HAP-1 (cell line): ENCODE measurements at regions not wholly inside any gene's neighbourhood (a gene's known extent, or its start where the extent isn't known, plus 50 kb on each side); places are given as distances from the start of the nearest gene placed in this dataset.
A peak's percentile ranks its signal among the peaks of the same experiment; 100 is the strongest.

Source experiments
- DNase-seq, 2 experiments: peaks; one replicate each; pipeline ENCODE4 v3.0.0-alpha.2; 2016 to 2020; ENCODE audit warnings: low spot score in 2 of 2
- H3K27me3 ChIP-seq: fragments of 250-450 bp; sonication (Bioruptor Pico); 2 replicates; pipeline ENCODE4 v1.5.1; 2020; ENCODE audit warnings: low read depth, mild to moderate bottlenecking, moderate library complexity
- H3K36me3 ChIP-seq: fragments of 250-450 bp; sonication (Bioruptor Pico); replicated peaks from 2 replicates; pipeline ENCODE4 v1.5.1; 2020; ENCODE audit warnings: mild to moderate bottlenecking
- H3K4me1 ChIP-seq: fragments of 250-450 bp; sonication (Bioruptor Pico); 2 replicates; pipeline ENCODE4 v1.5.1; 2020; ENCODE audit warnings: mild to moderate bottlenecking
- H3K4me3 ChIP-seq: fragments of 250-450 bp; sonication (Bioruptor Pico); 2 replicates; pipeline ENCODE4 v1.5.1; 2020; ENCODE audit warnings: mild to moderate bottlenecking, moderate library complexity
- H3K9me3 ChIP-seq: fragments of 250-450 bp; sonication (Bioruptor Pico); 2 replicates; pipeline ENCODE4 v1.5.1; 2020; ENCODE audit warnings: mild to moderate bottlenecking, moderate library complexity
- in situ Hi-C: fragments of 300-500 bp; cut with MboI; formaldehyde crosslinking; loops from 3 replicates; pipeline ENCODE4 v1.14.3; 2020; ENCODE audit warnings: low sequenced_read_pairs, inconsistent platforms, mixed read lengths

DNA sequence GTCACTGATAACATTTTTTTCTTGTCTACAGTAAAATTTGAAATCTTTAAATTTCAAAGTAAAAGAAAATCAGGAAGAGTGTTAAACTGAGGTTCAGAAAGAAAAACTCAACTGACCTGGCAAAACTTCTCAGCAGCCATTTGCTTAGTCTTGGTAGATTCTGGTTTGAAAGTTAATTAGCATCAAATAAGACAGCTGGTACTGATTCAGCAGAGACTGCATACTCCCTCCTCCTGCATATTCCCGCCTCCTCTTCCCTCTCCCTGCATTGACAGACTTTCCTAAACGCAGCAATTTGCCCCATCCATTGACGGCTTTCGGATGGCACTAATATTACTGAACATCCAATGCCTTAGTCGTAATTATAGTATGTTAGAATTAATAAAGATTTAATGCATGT is 520.8 kb downstream of the FLRT2 start:
- H3K27me3 ChIP-seq = no peaks in the 10 kb centered on the region
- in situ Hi-C loops = no loop called here
- H3K4me3 ChIP-seq = no peak overlapping the region
- no peaks in the 10 kb centered on the region for H3K36me3 ChIP-seq
- no peaks in the 10 kb centered on the region for H3K4me1 ChIP-seq
- DNase-seq = no peak
- H3K9me3 ChIP-seq = no peaks in the 10 kb centered on the region; the same call in 1 of the 2 replicates

DNA sequence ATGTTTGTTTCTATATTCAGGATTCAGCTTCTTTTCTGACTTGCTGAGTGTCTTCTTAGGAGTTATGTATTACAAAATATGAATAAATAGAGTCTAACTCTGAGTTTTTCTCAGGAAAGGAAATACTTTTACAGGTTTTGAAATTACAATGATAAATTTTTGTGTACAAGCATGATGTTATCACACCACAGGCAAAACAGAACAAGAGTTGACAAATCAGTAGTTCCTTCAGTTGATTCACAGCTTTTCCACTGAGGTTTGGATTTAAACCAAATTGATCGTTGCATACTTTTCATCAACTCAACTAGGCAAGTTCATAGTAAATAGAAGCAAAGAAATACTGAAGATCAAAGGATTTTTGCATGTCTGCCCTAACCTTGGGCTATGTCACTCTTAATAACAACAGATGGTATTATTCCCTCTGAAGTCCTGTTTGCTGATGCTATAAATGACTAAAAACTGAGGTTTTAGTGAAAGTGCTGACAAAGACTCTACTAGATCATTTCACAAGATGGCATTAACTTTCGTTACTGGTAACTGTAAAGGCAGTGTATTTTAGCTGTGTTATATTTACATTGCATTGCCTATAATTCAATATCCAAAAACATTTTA is 520.2 kb downstream of the FLRT2 start:
- Histone ChIP-seq H3K4me1 (no peaks in the 10 kb centered on the region), H3K4me3 (no peak overlapping the region), H3K9me3 (no peaks in the 10 kb centered on the region; the same call in 1 of the 2 replicates), H3K27me3 (no peaks in the 10 kb centered on the region), H3K36me3 (no peaks in the 10 kb centered on the region)
- in situ Hi-C loops = no loop called here
- DNase-seq = no peak

DNA sequence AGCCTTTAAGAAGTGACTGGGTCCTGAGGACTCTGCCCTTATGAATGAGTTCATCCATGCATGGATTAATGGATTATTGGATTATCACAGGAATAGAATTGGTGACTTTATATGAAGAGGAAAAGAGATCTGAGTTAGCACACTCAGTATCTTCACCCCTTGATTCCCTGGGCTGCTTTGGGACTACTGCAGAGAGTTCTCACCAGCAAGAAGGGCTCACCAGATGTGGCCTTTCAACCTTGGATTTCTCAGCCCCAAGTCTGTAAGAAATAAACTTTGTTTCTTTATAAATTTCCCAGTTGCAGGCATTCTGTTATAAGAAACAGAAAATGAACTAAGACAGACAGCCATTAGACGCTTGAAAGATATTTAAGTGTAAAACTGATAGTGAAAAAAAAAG is 509.2 kb downstream of the FLRT2 start:
- H3K9me3 ChIP-seq = no peaks in the 10 kb centered on the region
- H3K4me1 ChIP-seq = no peaks in the 10 kb centered on the region
- no peak overlapping the region for H3K4me3 ChIP-seq
- H3K36me3 ChIP-seq = no peaks in the 10 kb centered on the region
- H3K27me3 ChIP-seq = no peaks in the 10 kb centered on the region
- DNase-seq = no peak
- in situ Hi-C loops = no loop called here

DNA sequence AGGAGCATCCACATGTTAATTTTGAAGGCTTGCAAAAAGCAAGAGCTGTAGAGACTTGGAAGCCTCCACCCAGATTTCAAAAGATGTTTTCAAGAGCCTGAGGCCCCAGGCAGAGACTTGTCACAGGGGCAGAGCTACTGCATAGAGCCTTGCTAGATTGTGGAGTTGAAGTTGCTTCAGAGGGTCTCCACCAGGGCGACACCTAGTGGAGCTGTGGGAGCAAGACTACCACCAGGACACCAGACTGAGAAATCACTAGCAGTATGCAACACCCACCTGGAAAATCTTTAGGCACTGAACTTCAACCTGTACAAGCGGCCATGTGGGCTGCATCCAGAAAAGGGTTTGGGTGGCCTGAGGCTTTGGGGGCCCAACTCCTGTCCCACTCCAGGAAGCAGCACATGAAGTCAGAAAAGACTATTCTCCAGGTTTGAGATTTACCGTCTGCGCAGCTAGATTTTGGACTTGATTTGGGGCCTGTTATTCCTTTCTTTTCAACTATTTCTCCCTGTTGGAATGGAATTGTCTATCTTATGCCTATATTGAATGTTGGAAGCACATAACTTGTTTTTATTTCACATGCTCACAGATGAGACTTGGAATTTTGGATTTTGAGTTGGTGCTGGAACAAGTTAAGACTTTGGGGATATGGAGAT is 508.6 kb downstream of the FLRT2 start:
- in situ Hi-C loops = no loop called here
- H3K27me3 ChIP-seq = no peaks in the 10 kb centered on the region
- H3K4me1 ChIP-seq = no peaks in the 10 kb centered on the region
- DNase-seq = peak; percentile 61 to 70
- no peaks in the 10 kb centered on the region for H3K36me3 ChIP-seq
- no peak overlapping the region for H3K4me3 ChIP-seq
- no peaks in the 10 kb centered on the region for H3K9me3 ChIP-seq

DNA sequence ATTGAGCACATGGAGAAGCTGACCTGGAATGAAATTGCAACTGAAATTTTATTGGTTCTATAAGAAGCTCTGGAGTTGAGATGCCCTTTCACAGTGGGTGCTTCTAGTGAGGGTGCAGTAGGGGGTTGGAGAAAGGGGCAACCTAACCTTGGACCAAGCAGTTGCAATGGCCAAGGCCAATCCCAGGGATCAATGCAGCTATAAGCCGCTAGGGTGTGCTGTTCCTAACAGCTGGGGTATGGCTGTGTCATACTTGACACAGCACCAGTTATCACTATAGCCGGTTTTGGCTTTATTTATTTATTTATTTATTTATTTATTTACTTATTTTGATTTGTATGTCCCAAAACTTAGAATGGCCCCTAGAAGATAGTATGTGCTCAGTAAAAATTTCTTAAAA is 505.9 kb downstream of the FLRT2 start:
- H3K4me1 ChIP-seq = no peaks in the 10 kb centered on the region
- in situ Hi-C loops = no loop called here
- no peaks in the 10 kb centered on the region for H3K36me3 ChIP-seq
- DNase-seq = peak; percentile 24 to 52
- H3K27me3 ChIP-seq = no peaks in the 10 kb centered on the region
- no peaks in the 10 kb centered on the region for H3K9me3 ChIP-seq
- no peak overlapping the region for H3K4me3 ChIP-seq

DNA sequence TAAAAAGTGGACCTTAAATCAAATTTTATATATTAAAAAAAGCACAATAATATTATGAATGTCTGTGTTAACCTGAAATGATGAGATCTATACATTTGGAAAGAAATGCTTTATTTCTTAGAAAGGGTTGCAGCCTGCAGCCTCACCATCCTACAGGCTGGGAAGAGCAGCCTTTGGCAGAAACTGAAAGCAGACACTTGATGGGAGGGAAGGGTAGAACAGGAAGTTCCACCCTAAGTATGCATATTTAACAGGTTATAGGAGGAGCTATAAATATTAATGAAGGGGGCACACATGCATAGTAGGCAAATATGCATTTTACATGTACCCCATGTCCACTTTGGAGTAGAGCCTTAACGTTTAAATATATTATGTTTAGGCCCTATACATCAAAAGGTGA is 498.0 kb downstream of the FLRT2 start:
- DNase-seq = no peak
- in situ Hi-C loops = no loop called here

DNA sequence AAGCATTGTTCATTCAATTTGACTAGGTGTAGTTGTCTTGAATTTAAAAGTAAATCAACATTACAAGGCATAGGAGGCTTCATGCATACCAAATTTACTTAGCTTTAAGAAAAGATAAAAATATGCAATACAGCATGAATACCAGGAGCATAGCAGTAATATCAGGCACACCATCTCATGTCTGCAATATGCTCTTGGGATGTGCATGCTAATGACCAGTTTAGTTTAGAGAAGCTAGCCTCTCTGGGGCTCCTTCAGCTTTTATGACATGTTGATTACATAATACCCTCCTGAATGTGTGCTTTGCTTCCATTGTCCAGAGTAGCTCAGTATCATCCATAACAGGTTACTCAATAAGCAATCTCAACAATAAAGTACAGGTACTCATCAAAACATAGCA is 497.2 kb downstream of the FLRT2 start:
- no peaks in the 10 kb centered on the region for H3K36me3 ChIP-seq
- no peak overlapping the region for H3K4me3 ChIP-seq
- no peaks in the 10 kb centered on the region for H3K9me3 ChIP-seq
- DNase-seq = no peak
- H3K27me3 ChIP-seq = no peaks in the 10 kb centered on the region
- H3K4me1 ChIP-seq = no peaks in the 10 kb centered on the region
- in situ Hi-C loops = no loop called here

More for the DNA sequence above, 498.0 kb downstream of the FLRT2 start:
- no peak overlapping the region for H3K4me3 ChIP-seq
- H3K36me3 ChIP-seq = no peaks in the 10 kb centered on the region
- H3K4me1 ChIP-seq = no peaks in the 10 kb centered on the region
- H3K27me3 ChIP-seq = no peaks in the 10 kb centered on the region
- H3K9me3 ChIP-seq = no peaks in the 10 kb centered on the region

DNA sequence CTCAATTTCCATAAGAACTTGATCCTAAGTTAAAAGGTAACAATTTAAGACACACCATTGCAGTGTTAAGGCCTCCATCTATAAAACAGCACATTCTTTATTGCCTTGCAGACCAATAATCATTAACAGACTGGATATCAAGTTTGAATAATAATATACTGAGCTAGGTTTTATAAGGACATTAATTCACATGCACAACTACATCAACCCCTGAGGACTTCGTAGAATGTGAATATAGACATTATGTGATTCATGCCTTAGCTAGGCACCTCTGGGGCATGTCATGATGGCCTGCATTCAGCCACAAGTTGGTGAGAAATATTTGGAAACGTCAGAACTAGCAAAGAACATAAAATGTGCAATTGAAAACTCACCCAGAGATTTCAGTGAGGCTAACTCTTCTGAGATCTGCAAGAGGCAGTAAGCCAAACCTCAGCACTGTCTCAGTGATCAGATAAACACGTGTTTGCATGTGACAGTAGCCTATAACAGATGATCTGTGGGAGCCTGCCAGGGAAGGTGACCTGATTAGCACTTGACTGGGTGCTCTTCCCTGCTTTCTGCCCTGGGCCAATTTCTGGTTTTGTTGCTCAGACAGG is 492.2 kb downstream of the FLRT2 start:
- H3K27me3 ChIP-seq = no peaks in the 10 kb centered on the region
- no peaks in the 10 kb centered on the region for H3K9me3 ChIP-seq
- in situ Hi-C loops = no loop called here
- no peak overlapping the region for H3K4me3 ChIP-seq
- H3K36me3 ChIP-seq = no peaks in the 10 kb centered on the region
- no peak for DNase-seq
- H3K4me1 ChIP-seq = no peaks in the 10 kb centered on the region

DNA sequence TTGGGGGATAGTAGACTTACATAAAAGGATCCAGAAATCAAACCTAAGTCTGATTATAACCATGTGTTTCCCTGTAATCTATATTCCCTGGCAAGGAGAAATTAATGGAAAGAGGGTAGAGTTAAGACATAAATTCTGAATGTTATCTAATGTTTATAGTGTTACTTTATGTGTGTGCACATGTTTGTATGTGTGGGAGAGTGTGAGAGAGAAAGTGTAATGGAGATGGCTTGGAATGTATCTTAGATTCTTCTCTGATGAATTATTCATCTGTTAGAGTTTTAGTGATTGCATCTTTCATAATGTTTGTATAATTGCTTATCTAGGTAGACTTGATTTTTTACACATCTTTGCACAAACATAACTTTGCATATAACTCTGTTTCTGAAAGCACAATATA is 490.9 kb downstream of the FLRT2 start:
- Histone ChIP-seq H3K9me3 (no peaks in the 10 kb centered on the region), H3K36me3 (no peaks in the 10 kb centered on the region), H3K27me3 (no peaks in the 10 kb centered on the region), H3K4me1 (no peaks in the 10 kb centered on the region), H3K4me3 (no peak overlapping the region)
- no peak for DNase-seq
- in situ Hi-C loops = no loop called here

DNA sequence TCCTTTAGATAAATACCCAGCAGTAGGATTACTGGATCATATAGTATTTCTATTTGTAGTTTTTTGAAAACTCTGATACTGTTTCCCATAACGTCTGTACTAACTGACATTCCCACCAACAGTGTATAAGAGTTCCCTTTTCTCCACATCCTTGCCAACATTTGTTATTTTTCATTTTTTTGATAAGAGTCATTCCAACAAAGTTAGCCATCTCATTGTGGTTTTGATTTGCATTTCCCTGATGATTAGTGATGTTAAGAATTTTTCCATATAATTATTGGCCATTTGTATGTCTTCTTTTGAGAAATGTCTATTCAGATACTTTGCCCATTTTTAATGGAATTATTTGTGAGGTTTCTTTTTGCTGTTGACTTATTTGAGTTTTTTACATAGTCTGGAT is 486.0 kb downstream of the FLRT2 start:
- Histone ChIP-seq H3K36me3 (no peaks in the 10 kb centered on the region), H3K27me3 (no peaks in the 10 kb centered on the region), H3K4me3 (no peak overlapping the region), H3K4me1 (peaks cover 7% of the 10 kb centered on the region), H3K9me3 (no peaks in the 10 kb centered on the region)
- no peak for DNase-seq
- in situ Hi-C loops = no loop called here

DNA sequence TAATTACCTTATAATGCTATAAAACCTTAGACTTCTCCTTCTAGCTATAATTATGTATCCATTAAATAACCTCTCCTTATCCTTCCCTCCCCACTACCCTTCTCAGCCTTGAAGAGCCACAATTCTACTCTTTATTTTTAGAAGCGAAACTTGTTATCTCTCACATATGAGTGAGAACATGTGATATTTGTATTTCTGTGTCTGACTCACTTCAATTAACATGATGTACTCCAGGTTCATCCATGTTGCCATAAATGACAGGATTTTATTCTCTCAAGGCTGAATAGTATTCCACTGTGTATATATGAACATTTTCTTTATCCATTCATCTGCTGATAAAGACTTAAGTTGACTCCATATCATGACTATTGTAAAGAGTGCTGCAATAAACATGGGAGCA is 485.6 kb downstream of the FLRT2 start:
- H3K36me3 ChIP-seq = no peaks in the 10 kb centered on the region
- peaks cover 7% of the 10 kb centered on the region for H3K4me1 ChIP-seq
- H3K27me3 ChIP-seq = no peaks in the 10 kb centered on the region
- in situ Hi-C loops = no loop called here
- no peak overlapping the region for H3K4me3 ChIP-seq
- H3K9me3 ChIP-seq = no peaks in the 10 kb centered on the region
- no peak for DNase-seq

DNA sequence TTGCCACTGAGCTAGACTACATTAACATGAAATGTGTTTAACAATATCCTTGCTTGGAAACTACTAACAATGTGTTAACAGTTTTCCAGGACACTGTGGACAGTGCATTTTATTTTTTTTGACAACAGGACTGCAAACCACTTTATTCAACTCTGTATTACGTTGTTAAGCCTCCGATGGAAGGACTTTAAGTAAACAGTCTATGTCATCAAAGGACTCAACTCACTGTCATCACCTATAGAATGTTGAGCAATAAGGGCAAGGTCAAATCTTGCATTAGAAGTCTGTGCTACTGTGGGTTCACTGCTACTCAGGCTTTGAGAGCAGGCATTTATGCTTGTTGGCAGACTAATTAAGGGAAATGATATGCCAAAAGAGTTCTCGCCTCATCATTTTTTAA is 483.7 kb downstream of the FLRT2 start:
- in situ Hi-C loops = no loop called here
- DNase-seq = peak in 1 of 2 experiments; percentile 24
- no peaks in the 10 kb centered on the region for H3K9me3 ChIP-seq

DNA sequence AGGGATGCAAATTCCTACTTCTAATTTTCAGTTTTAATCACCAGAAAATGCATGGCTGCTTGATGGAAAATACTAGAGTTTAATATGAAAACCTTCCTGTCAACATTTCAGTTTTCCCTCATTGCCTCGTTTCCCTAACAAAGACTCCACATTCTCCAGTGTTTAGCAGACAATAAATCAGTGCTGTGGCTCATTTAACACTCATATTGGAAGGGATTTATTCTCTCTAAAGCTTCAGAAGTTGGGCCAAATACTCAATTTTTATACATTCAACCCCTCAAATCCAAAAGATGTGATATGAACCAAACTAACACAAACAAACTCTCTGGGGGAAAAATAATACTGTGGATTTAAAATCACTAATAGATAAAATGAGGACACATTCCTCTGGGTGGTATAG is 482.5 kb downstream of the FLRT2 start:
- DNase-seq = peak in 1 of 2 experiments; percentile 68
- H3K4me1 ChIP-seq = peaks cover 7% of the 10 kb centered on the region
- no peaks in the 10 kb centered on the region for H3K9me3 ChIP-seq
- in situ Hi-C loops = no loop called here
- H3K27me3 ChIP-seq = no peaks in the 10 kb centered on the region
- no peak overlapping the region for H3K4me3 ChIP-seq
- H3K36me3 ChIP-seq = no peaks in the 10 kb centered on the region

More for the DNA sequence above, 483.7 kb downstream of the FLRT2 start:
- Histone ChIP-seq H3K27me3 (no peaks in the 10 kb centered on the region), H3K4me1 (peaks cover 7% of the 10 kb centered on the region), H3K4me3 (no peak overlapping the region), H3K36me3 (no peaks in the 10 kb centered on the region)

DNA sequence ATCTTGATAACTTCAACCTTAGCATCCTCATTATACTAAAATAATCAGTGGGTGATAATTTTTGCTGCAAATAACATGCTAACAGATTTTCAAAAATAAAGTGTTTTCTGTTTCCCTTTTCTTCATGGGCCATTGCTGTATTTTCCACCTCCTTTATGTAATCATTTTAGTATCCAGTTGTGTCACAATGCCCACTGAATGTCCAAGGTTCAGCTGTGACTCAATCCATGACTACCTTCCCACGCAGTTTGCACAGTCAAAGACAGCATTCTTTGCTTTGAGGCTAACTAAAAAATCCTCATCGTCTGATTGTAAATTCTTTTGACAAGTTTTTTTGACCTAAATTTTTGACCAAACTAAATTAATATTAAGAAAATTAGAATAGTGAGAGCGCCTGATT is 474.1 kb downstream of the FLRT2 start:
- Histone ChIP-seq H3K4me1 (no peaks in the 10 kb centered on the region), H3K27me3 (no peaks in the 10 kb centered on the region), H3K9me3 (no peaks in the 10 kb centered on the region), H3K36me3 (no peaks in the 10 kb centered on the region), H3K4me3 (no peak overlapping the region)
- in situ Hi-C loops = no loop called here
- no peak for DNase-seq
